ENCODE measurements at regions not wholly inside any gene's neighbourhood (a gene's known extent, or its start where the extent isn't known, plus 50 kb on each side); places are given as distances from the start of the nearest gene placed in this dataset.

DNA sequence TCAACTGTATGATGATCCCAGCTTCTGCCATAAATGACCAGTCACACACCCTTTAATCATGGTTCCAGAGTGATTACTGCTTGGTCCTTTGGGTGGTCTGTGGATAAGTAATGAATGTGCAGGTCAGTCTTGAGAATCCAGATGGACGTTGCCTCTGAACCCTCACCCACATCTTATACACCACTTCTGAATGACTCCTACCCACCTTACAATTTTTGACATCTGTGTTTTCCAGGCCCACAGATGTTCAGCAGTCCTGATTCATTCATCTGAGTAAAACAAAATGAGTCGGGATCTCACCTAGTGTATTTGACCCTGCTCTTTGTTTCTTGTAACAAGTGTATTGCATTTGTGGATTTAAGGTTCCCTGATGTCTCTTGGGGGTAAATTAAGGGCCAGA lies 194.1 kb upstream of the CCDC68 start:
- H3K27ac Mint-ChIP-seq (ENCODE audit: unreplicated experiment) = no peak overlapping the region
- H3K9me3 Mint-ChIP-seq (ENCODE audit: low read depth) = no peaks in the 10 kb centered on the region
- H3K4me3 Mint-ChIP-seq (ENCODE audit: unreplicated experiment) = no peak overlapping the region
- H3K36me3 Mint-ChIP-seq (ENCODE audit: low read depth) = no peaks in the 10 kb centered on the region
- no peak for DNase-seq (ENCODE audit: low spot score)
- H3K27me3 Mint-ChIP-seq (ENCODE audit: low read depth) = no peaks in the 10 kb centered on the region
- no peaks in the 10 kb centered on the region for H3K4me1 Mint-ChIP-seq (ENCODE audit: low read depth)
- TF ChIP-seq, protein P1, sequence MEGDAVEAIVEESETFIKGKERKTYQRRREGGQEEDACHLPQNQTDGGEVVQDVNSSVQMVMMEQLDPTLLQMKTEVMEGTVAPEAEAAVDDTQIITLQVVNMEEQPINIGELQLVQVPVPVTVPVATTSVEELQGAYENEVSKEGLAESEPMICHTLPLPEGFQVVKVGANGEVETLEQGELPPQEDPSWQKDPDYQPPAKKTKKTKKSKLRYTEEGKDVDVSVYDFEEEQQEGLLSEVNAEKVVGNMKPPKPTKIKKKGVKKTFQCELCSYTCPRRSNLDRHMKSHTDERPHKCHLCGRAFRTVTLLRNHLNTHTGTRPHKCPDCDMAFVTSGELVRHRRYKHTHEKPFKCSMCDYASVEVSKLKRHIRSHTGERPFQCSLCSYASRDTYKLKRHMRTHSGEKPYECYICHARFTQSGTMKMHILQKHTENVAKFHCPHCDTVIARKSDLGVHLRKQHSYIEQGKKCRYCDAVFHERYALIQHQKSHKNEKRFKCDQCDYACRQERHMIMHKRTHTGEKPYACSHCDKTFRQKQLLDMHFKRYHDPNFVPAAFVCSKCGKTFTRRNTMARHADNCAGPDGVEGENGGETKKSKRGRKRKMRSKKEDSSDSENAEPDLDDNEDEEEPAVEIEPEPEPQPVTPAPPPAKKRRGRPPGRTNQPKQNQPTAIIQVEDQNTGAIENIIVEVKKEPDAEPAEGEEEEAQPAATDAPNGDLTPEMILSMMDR (IDR thresholded peaks at IDR 0.05) = no peak

- DNase-seq (ENCODE audit: low spot score) = no peak
- Mint-ChIP-seq H3K27me3 (ENCODE audit: low read depth) (no peaks in the 10 kb centered on the region), H3K4me1 (ENCODE audit: low read depth) (no peaks in the 10 kb centered on the region), H3K9me3 (ENCODE audit: low read depth) (no peaks in the 10 kb centered on the region), H3K4me3 (ENCODE audit: unreplicated experiment) (no peak overlapping the region), H3K27ac (ENCODE audit: unreplicated experiment) (no peak overlapping the region), H3K36me3 (ENCODE audit: low read depth) (no peaks in the 10 kb centered on the region)
- TF ChIP-seq, protein P1 (IDR thresholded peaks at IDR 0.05) = no peak
These were observed 193.5 kb upstream of the CCDC68 start for GRCh38 chr18:55152801-55153200.

GRCh38 chr18:55149994-55150393 lies 190.7 kb upstream of the CCDC68 start:
- Mint-ChIP-seq H3K4me3 (ENCODE audit: unreplicated experiment) (no peak overlapping the region), H3K4me1 (ENCODE audit: low read depth) (no peaks in the 10 kb centered on the region), H3K27ac (ENCODE audit: unreplicated experiment) (no peak overlapping the region), H3K9me3 (ENCODE audit: low read depth) (no peaks in the 10 kb centered on the region), H3K36me3 (ENCODE audit: low read depth) (no peaks in the 10 kb centered on the region), H3K27me3 (ENCODE audit: low read depth) (no peaks in the 10 kb centered on the region)
- TF ChIP-seq, protein P1 (IDR thresholded peaks at IDR 0.05) = no peak
- no peak for DNase-seq (ENCODE audit: low spot score)

DNA sequence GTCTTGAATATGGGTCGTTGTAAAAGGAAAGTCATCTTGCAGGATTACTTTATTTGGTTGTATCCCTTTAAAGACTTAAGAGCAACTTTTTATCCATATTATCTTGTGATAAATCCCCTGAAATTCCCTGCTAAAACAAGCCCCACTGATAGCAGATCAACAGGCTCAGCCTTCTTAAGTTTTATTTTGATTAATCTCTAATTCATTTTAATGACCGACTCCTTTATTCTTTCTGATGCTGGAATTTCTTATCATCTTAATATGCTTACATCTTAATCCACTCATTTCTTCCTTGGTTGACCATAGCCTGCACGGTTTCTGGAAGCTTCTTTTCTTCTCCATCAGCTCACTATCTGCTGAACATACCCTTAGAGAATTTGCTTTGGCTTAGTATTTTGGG lies 188.5 kb upstream of the CCDC68 start:
- peaks cover 4% of the 10 kb centered on the region for H3K9me3 Mint-ChIP-seq (ENCODE audit: low read depth)
- TF ChIP-seq, protein P1 (IDR thresholded peaks at IDR 0.05) = no peak

GRCh38 chr18:55144193-55144930 lies 185.1 kb upstream of the CCDC68 start:
- no peak for DNase-seq (ENCODE audit: low spot score)
- Mint-ChIP-seq H3K9me3 (ENCODE audit: low read depth) (peaks cover 4% of the 10 kb centered on the region), H3K27ac (ENCODE audit: unreplicated experiment) (no peak overlapping the region), H3K4me1 (ENCODE audit: low read depth) (peaks cover 5% of the 10 kb centered on the region), H3K27me3 (ENCODE audit: low read depth) (no peaks in the 10 kb centered on the region), H3K4me3 (ENCODE audit: unreplicated experiment) (no peak overlapping the region), H3K36me3 (ENCODE audit: low read depth) (no peaks in the 10 kb centered on the region)
- TF ChIP-seq, protein P1 (IDR thresholded peaks at IDR 0.05) = no peak

More for the DNA sequence above, 188.5 kb upstream of the CCDC68 start:
- Mint-ChIP-seq H3K4me3 (ENCODE audit: unreplicated experiment) (no peak overlapping the region), H3K36me3 (ENCODE audit: low read depth) (no peaks in the 10 kb centered on the region), H3K27ac (ENCODE audit: unreplicated experiment) (no peak overlapping the region), H3K4me1 (ENCODE audit: low read depth) (no peaks in the 10 kb centered on the region), H3K27me3 (ENCODE audit: low read depth) (no peaks in the 10 kb centered on the region)
- DNase-seq (ENCODE audit: low spot score) = no peak
